Stomach (tissue), 8 donors: ENCODE measurements at regions not wholly inside any gene's neighbourhood (a gene's known extent, or its start where the extent isn't known, plus 50 kb on each side); places are given as distances from the start of the nearest gene placed in this dataset.

Experiments used
- DNase-seq, 2 donors: peaks; one replicate each; pipeline versions ENCODE4 v3.0.0 to v3.0.0-alpha.2; 2013 to 2019
- H3K27ac ChIP-seq, 5 donors: fragments of 200-600 bp in 4 of 5; sonication (generic) in 4 of 5; one replicate each; pipeline ENCODE4 v1.5.1; 2013 to 2019; ENCODE audit warnings: mild to moderate bottlenecking in 1 of 5, moderate library complexity in 1 of 5
- H3K27me3 ChIP-seq, 3 donors: fragments of 200-600 bp; sonication (generic); one replicate each; pipeline ENCODE4 v1.5.1; 2017 to 2019; ENCODE audit warnings: mixed run types in 1 of 3
- H3K36me3 ChIP-seq, 4 donors: fragments of 200-600 bp; sonication (generic); 1 replicate in 3 of 4; 2 replicates in 1 of 4; pipeline ENCODE4 v1.5.1; 2016 to 2019
- H3K4me1 ChIP-seq, 4 donors: fragments of 200-600 bp; sonication (generic); one replicate each; pipeline ENCODE4 v1.5.1; 2016 to 2019
- H3K4me3 ChIP-seq, 4 donors: fragments of 200-600 bp; sonication (generic) in 3 of 4; one replicate each; pipeline ENCODE4 v1.5.1; 2016 to 2019; ENCODE audit warnings: mild to moderate bottlenecking in 1 of 4
- H3K9me3 ChIP-seq, 4 donors: fragments of 200-600 bp; sonication (generic); one replicate each; pipeline ENCODE4 v1.5.1; 2016 to 2019
- EP300 ChIP-seq: sonication (generic); formaldehyde crosslinking; IDR thresholded peaks from one replicate; pipeline ENCODE4 v1.6.1; 2017; ENCODE audit warnings: antibody characterized with exemption
- POLR2A ChIP-seq, 4 donors: fragments of 450-650 bp; IDR thresholded peaks; one replicate each; pipeline ENCODE4 v1.6.1; 2016; ENCODE audit warnings: antibody characterized with exemption in 4 of 4, control low read depth in 2 of 4, mild to moderate bottlenecking in 1 of 4, moderate library complexity in 1 of 4
- POLR2AphosphoS5 ChIP-seq, 3 donors: sonication (generic); formaldehyde crosslinking; IDR thresholded peaks; one replicate each; pipeline ENCODE4 v1.6.1; 2016; ENCODE audit warnings: antibody characterized with exemption in 3 of 3
- WGBS, 5 donors: extraction: QIAGEN DNeasy Blood & Tissue Kit in 3 of 5; methylation state at CpG; one replicate each; pipeline versions ENCODE4 v1.1.5 to v1.1.7; 2013 to 2018; 5-methylcytosine and 5-hydroxymethylcytosine counted together
- intact Hi-C: fragments of 100-400 bp; cut with DNase I; formaldehyde crosslinking; loops from one replicate; pipeline ENCODE4 v1.15.1; 2023; ENCODE audit warnings: low total_unique reads
- TF ChIP-seq, protein P1 (sequence below), 7 experiments: fragments of 450-650 bp in 4 of 7; fragments of 200-600 bp in 3 of 7; sonication (generic) in 3 of 7; IDR thresholded peaks; one replicate each; pipeline ENCODE4 v1.5.1; 2016 to 2019; ENCODE audit warnings: antibody characterized with exemption in 7 of 7, control low read depth in 2 of 7, mild to moderate bottlenecking in 1 of 7
- donor health status: healthy with polysubstance abuse.
- donor health status: Bipolar disorder and iron deficiency.
- donor health status: healthy.

DNA sequence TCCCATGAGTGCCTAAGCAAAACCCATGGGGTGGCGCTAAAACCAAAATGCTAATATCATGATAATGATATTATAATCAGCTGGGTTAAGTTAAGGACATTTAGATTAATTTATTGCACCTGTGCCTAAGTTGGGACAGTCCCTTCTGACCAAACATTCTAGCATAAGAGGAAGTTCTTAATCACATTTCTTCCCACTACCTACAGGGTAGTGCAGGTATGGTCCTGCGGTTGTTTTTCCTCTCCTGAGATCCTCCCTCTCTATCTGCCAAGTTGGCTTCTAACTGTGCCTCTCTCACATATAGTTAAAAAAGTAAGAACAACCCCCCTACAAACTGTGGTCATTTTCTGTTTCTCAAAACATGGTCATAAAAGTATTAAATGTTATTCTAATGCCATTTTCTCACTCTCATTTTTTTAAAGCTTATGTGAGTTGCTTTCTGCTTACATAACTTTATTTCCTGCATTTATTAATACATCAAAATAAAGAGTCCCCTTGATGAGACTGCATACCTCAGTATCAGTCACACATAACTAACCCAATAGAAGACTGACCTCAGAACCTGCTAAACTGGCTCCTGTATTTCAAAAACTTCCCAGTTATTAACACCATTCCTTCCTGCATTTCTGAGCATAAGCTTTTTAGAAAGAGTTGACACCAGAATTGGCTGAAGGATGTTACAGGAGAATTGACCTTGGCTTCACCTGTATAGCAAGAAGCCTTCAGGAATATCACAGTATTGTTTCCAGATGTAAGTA is 1332.5 kb downstream of the FSTL5 start:
- no peaks in the 10 kb centered on the region for H3K4me1 ChIP-seq
- H3K36me3 ChIP-seq: no peaks in the 10 kb centered on the region
- no peaks in the 10 kb centered on the region for H3K27me3 ChIP-seq
- H3K27ac ChIP-seq: no peak overlapping the region
- H3K4me3 ChIP-seq: no peak overlapping the region
- 84 to 96% (median 94%) methylated on average over 2 of the region's 2 CpGs for WGBS, 5 donors
- no peaks in the 10 kb centered on the region for H3K9me3 ChIP-seq
- intact Hi-C loops: no loop called here
- peak in 1 of 2 donors; percentile 8 for DNase-seq
- TF ChIP-seq POLR2AphosphoS5 (IDR thresholded peaks at IDR 0.05): no peak
- TF ChIP-seq, protein P1, sequence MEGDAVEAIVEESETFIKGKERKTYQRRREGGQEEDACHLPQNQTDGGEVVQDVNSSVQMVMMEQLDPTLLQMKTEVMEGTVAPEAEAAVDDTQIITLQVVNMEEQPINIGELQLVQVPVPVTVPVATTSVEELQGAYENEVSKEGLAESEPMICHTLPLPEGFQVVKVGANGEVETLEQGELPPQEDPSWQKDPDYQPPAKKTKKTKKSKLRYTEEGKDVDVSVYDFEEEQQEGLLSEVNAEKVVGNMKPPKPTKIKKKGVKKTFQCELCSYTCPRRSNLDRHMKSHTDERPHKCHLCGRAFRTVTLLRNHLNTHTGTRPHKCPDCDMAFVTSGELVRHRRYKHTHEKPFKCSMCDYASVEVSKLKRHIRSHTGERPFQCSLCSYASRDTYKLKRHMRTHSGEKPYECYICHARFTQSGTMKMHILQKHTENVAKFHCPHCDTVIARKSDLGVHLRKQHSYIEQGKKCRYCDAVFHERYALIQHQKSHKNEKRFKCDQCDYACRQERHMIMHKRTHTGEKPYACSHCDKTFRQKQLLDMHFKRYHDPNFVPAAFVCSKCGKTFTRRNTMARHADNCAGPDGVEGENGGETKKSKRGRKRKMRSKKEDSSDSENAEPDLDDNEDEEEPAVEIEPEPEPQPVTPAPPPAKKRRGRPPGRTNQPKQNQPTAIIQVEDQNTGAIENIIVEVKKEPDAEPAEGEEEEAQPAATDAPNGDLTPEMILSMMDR (IDR thresholded peaks at IDR 0.05): no peak
- no peak for TF ChIP-seq EP300
- TF ChIP-seq POLR2A (IDR thresholded peaks at IDR 0.05): no peak

DNA sequence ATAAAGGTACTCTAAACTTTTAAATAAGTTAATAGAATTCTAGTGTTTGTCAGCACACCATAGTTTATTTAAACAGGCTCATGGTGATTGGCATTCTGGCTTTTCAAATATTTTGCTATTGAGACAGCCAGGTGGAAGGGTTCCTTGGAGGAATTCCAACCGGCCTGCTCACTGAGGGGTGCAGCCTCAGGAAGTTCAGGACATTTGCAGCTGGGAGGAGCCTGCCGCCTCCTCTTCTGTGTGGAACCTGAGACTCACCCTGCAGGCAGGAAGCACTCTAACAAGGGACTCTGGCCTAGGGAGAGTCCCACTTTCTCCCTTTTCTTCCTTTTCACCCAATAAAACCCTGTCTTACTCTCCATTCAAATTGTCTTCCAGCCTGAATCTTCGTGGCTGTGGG is 1328.0 kb downstream of the FSTL5 start:
- no peak for TF ChIP-seq POLR2A (IDR thresholded peaks at IDR 0.05)
- TF ChIP-seq POLR2AphosphoS5 (IDR thresholded peaks at IDR 0.05): no peak
- no peak for TF ChIP-seq EP300
- TF ChIP-seq, protein P1 (IDR thresholded peaks at IDR 0.05): no peak
- Histone ChIP-seq H3K9me3 (no peaks in the 10 kb centered on the region), H3K36me3 (no peaks in the 10 kb centered on the region), H3K4me3 (no peak overlapping the region), H3K27ac (no peak overlapping the region), H3K27me3 (no peaks in the 10 kb centered on the region), H3K4me1 (no peaks in the 10 kb centered on the region)
- no peak for DNase-seq
- intact Hi-C loops: no loop called here
- 33 to 52% (median 48%) methylated on average over 3 of the region's 3 CpGs for WGBS, 5 donors

DNA sequence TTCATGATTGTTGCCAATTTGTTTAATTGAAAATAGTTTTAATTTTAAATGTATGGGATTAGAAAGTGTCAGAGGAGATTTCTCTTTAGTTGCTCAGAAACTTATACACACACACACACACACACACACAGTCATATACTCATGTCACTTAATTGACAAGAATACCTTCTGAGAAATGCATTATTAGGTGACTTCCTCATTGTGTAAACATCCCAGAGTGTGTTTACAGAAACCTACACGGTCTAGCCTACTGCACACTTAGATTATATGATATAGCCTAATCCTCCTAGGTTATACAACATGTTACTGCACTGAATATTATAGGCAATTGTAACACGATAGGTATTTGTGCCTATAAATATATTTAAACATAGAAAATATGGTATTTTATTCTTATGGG is 1327.4 kb downstream of the FSTL5 start:
- no peak for DNase-seq
- TF ChIP-seq, protein P1 (IDR thresholded peaks at IDR 0.05): no peak
- no peak for TF ChIP-seq POLR2A (IDR thresholded peaks at IDR 0.05)
- no peak for TF ChIP-seq EP300
- no peak for TF ChIP-seq POLR2AphosphoS5 (IDR thresholded peaks at IDR 0.05)
- H3K4me3 ChIP-seq: no peak overlapping the region
- H3K36me3 ChIP-seq: no peaks in the 10 kb centered on the region
- intact Hi-C loops: no loop called here
- H3K27ac ChIP-seq: no peak overlapping the region
- no peaks in the 10 kb centered on the region for H3K27me3 ChIP-seq
- WGBS, 5 donors: 33 to 46% (median 39%) methylated on average over 2 of the region's 2 CpGs
- H3K4me1 ChIP-seq: no peaks in the 10 kb centered on the region
- no peaks in the 10 kb centered on the region for H3K9me3 ChIP-seq

DNA sequence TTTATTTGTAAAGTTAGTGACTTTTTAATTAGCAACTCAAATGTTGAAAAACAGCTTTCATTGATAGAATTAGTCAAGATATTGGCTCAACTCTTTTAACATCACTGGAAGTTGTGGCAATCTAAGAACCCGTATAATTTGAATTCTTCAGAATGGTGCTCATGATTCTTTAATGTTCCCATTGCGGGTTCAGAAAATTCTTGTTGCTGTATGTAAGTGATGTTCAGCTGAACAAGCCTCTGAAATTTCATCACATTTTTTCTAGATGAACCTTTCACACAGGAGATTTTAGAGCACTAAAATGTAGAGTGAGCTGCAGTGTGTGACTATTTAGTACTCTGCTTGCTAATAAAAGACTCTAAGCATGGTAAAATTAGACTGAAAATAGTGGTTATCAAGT is 1317.7 kb downstream of the FSTL5 start:
- Histone ChIP-seq H3K27ac (no peak overlapping the region), H3K27me3 (no peaks in the 10 kb centered on the region), H3K4me1 (peaks cover 0 to 11% (median 0%) of the 10 kb centered on the region in 4 donors), H3K9me3 (no peaks in the 10 kb centered on the region), H3K36me3 (no peaks in the 10 kb centered on the region), H3K4me3 (no peak overlapping the region)
- intact Hi-C loops: no loop called here
- TF ChIP-seq, protein P1 (IDR thresholded peaks at IDR 0.05): no peak
- TF ChIP-seq POLR2A (IDR thresholded peaks at IDR 0.05) (no peak), EP300 (no peak), POLR2AphosphoS5 (IDR thresholded peaks at IDR 0.05) (no peak)
- DNase-seq: no peak
- 93 to 96% (median 94%) methylated on average over 2 of the region's 2 CpGs for WGBS, 5 donors
